ENCODE measurements at regions not wholly inside any gene's neighbourhood (a gene's known extent, or its start where the extent isn't known, plus 50 kb on each side); places are given as distances from the start of the nearest gene placed in this dataset.

- Histone ChIP-seq H3K23ac (ENCODE audit: low read depth, low read length, poor library complexity) (no peak overlapping the region), H3K9ac (ENCODE audit: low read depth, low read length, poor library complexity) (no peak overlapping the region), H3K27ac (replicated peaks; ENCODE audit: low read length) (no peak overlapping the region), H3K36me3 (replicated peaks in 1 of 2; ENCODE audit: control insufficient read depth in 2 of 2, insufficient read depth in 2 of 2, low read length in 2 of 2) (peaks cover 4 to 27% of the 10 kb centered on the region in 2 donors), H2BK15ac (ENCODE audit: low read length) (no peak overlapping the region), H4K8ac (ENCODE audit: low read depth, low read length) (no peak overlapping the region), H2BK12ac (ENCODE audit: low read length) (no peak overlapping the region), H2AFZ (ENCODE audit: low read length) (no peak overlapping the region), H2BK5ac (ENCODE audit: low read length) (no peak overlapping the region), H3K14ac (ENCODE audit: low read length) (no peak overlapping the region), H4K91ac (ENCODE audit: low read depth, low read length, poor library complexity) (no peak overlapping the region), H3K4me3 (ENCODE audit: low read length in 2 of 2) (no peak overlapping the region), H2AK5ac (ENCODE audit: low read depth, low read length) (no peak overlapping the region), H3K27me3 (ENCODE audit: control insufficient read depth in 3 of 3, insufficient read depth in 3 of 3, low read depth in 1 of 3, low read length in 3 of 3) (no peaks in the 10 kb centered on the region), H3K4me1 (ENCODE audit: control insufficient read depth in 2 of 2, insufficient read depth in 1 of 2, low read depth in 1 of 2, low read length in 2 of 2) (no peaks in the 10 kb centered on the region), H3K4me2 (ENCODE audit: insufficient read depth, low read length, poor library complexity, severe bottlenecking) (no peak overlapping the region), H3K79me1 (ENCODE audit: low read depth, low read length) (no peaks in the 10 kb centered on the region), H3K9me3 (replicated peaks in 1 of 2; ENCODE audit: control insufficient read depth in 2 of 2, insufficient read depth in 1 of 2, low read depth in 1 of 2, low read length in 2 of 2) (no peaks in the 10 kb centered on the region), H3K4ac (ENCODE audit: low read length) (no peak overlapping the region), H2BK120ac (ENCODE audit: low read depth, low read length) (no peak overlapping the region), H3K18ac (ENCODE audit: low read length) (no peak overlapping the region)
- WGBS, 2 donors (ENCODE audit: extremely low coverage in 2 of 2, insufficient read length in 2 of 2, insufficient replicate concordance in 1 of 2), result no CpG with 5 or more reads among the region's 8 CpGs
- no peak for DNase-seq (ENCODE audit: low spot score)
These were observed 110.0 kb upstream of the DMRT1 start for GRCh38 chr9:731474-731873.

GRCh38 chr9:734831-735511 lies 106.5 kb upstream of the DMRT1 start:
- Histone ChIP-seq H3K23ac (ENCODE audit: low read depth, low read length, poor library complexity) (no peak overlapping the region), H3K79me1 (ENCODE audit: low read depth, low read length) (no peaks in the 10 kb centered on the region), H4K8ac (ENCODE audit: low read depth, low read length) (no peak overlapping the region), H3K4me1 (ENCODE audit: control insufficient read depth in 2 of 2, insufficient read depth in 1 of 2, low read depth in 1 of 2, low read length in 2 of 2) (no peaks in the 10 kb centered on the region), H2BK5ac (ENCODE audit: low read length) (no peak overlapping the region), H3K14ac (ENCODE audit: low read length) (no peak overlapping the region), H3K9ac (ENCODE audit: low read depth, low read length, poor library complexity) (no peak overlapping the region), H3K27me3 (ENCODE audit: control insufficient read depth in 3 of 3, insufficient read depth in 3 of 3, low read depth in 1 of 3, low read length in 3 of 3) (no peaks in the 10 kb centered on the region), H3K4me3 (ENCODE audit: low read length in 2 of 2) (peak overlapping the region in 1 of 2 donors; percentile 58), H3K36me3 (replicated peaks in 1 of 2; ENCODE audit: control insufficient read depth in 2 of 2, insufficient read depth in 2 of 2, low read length in 2 of 2) (peaks cover 7 to 56% of the 10 kb centered on the region in 2 donors), H4K91ac (ENCODE audit: low read depth, low read length, poor library complexity) (no peak overlapping the region), H3K4me2 (ENCODE audit: insufficient read depth, low read length, poor library complexity, severe bottlenecking) (no peak overlapping the region), H3K27ac (replicated peaks; ENCODE audit: low read length) (no peak overlapping the region), H3K18ac (ENCODE audit: low read length) (no peak overlapping the region), H2BK15ac (ENCODE audit: low read length) (no peak overlapping the region), H2AFZ (ENCODE audit: low read length) (no peak overlapping the region), H3K4ac (ENCODE audit: low read length) (no peak overlapping the region), H2AK5ac (ENCODE audit: low read depth, low read length) (no peak overlapping the region), H2BK12ac (ENCODE audit: low read length) (no peak overlapping the region), H2BK120ac (ENCODE audit: low read depth, low read length) (no peak overlapping the region), H3K9me3 (replicated peaks in 1 of 2; ENCODE audit: control insufficient read depth in 2 of 2, insufficient read depth in 1 of 2, low read depth in 1 of 2, low read length in 2 of 2) (no peaks in the 10 kb centered on the region)
- no CpG with 5 or more reads among the region's 9 CpGs for WGBS, 2 donors (ENCODE audit: extremely low coverage in 2 of 2, insufficient read length in 2 of 2, insufficient replicate concordance in 1 of 2)
- no peak for DNase-seq (ENCODE audit: low spot score)

DNA sequence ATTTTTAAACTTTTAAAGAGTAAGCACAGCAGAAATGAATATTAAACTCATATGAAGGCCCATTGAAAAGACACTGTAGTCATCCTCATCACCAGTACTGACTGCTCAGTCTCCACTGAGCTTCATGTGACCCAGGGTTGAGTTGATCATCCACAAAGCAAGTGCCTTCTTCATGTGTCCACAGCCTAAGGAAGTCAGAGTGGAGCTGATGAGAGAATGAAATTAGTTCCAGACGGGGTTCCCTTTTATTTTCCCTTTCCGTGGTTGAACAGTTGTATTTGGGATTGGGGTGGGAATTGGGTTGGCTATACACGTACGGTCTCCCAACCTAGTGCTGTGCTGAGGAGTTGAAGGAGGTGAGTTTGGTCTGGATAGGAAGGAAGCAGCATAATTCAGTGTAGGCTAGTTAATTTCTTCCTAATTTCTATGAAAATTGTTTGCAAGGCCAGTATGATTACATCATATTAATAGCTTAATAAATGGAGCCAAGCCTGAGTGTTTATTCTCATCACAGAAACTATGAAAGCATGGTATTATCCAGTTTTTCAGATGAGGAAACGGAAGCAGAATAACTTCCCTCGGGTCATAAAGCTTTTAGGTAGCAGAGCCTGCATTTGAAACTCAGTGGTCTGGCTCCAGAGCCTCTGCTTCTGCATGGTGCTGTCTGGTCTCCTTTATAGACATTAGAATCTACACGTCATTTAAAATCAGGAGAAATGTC lies 103.9 kb upstream of the DMRT1 start:
- Histone ChIP-seq H3K36me3 (replicated peaks in 1 of 2; ENCODE audit: control insufficient read depth in 2 of 2, insufficient read depth in 2 of 2, low read length in 2 of 2) (peaks cover 14 to 67% of the 10 kb centered on the region in 2 donors), H2AFZ (ENCODE audit: low read length) (no peak overlapping the region), H3K4me3 (ENCODE audit: low read length in 2 of 2) (no peak overlapping the region), H2BK12ac (ENCODE audit: low read length) (no peak overlapping the region), H3K27ac (replicated peaks; ENCODE audit: low read length) (no peak overlapping the region), H3K4me2 (ENCODE audit: insufficient read depth, low read length, poor library complexity, severe bottlenecking) (no peak overlapping the region), H3K4me1 (ENCODE audit: control insufficient read depth in 2 of 2, insufficient read depth in 1 of 2, low read depth in 1 of 2, low read length in 2 of 2) (no peaks in the 10 kb centered on the region), H3K14ac (ENCODE audit: low read length) (no peak overlapping the region), H4K8ac (ENCODE audit: low read depth, low read length) (no peak overlapping the region), H3K27me3 (ENCODE audit: control insufficient read depth in 3 of 3, insufficient read depth in 3 of 3, low read depth in 1 of 3, low read length in 3 of 3) (no peaks in the 10 kb centered on the region), H3K23ac (ENCODE audit: low read depth, low read length, poor library complexity) (no peak overlapping the region), H2BK120ac (ENCODE audit: low read depth, low read length) (no peak overlapping the region), H2BK5ac (ENCODE audit: low read length) (no peak overlapping the region), H3K9me3 (replicated peaks in 1 of 2; ENCODE audit: control insufficient read depth in 2 of 2, insufficient read depth in 1 of 2, low read depth in 1 of 2, low read length in 2 of 2) (no peaks in the 10 kb centered on the region), H3K18ac (ENCODE audit: low read length) (no peak overlapping the region), H4K91ac (ENCODE audit: low read depth, low read length, poor library complexity) (no peak overlapping the region), H3K9ac (ENCODE audit: low read depth, low read length, poor library complexity) (no peak overlapping the region), H3K79me1 (ENCODE audit: low read depth, low read length) (no peaks in the 10 kb centered on the region), H2AK5ac (ENCODE audit: low read depth, low read length) (no peak overlapping the region), H2BK15ac (ENCODE audit: low read length) (no peak overlapping the region), H3K4ac (ENCODE audit: low read length) (no peak overlapping the region)
- DNase-seq (ENCODE audit: low spot score), result no peak
- WGBS, 2 donors (ENCODE audit: extremely low coverage in 2 of 2, insufficient read length in 2 of 2, insufficient replicate concordance in 1 of 2), result no CpG with 5 or more reads among the region's 7 CpGs

- Histone ChIP-seq H3K18ac (ENCODE audit: low read length) (no peak overlapping the region), H3K4ac (ENCODE audit: low read length) (no peak overlapping the region), H3K14ac (ENCODE audit: low read length) (no peak overlapping the region), H2AK5ac (ENCODE audit: low read depth, low read length) (no peak overlapping the region), H2AFZ (ENCODE audit: low read length) (no peak overlapping the region), H3K4me1 (ENCODE audit: control insufficient read depth in 2 of 2, insufficient read depth in 1 of 2, low read depth in 1 of 2, low read length in 2 of 2) (no peaks in the 10 kb centered on the region), H2BK120ac (ENCODE audit: low read depth, low read length) (no peak overlapping the region), H3K4me2 (ENCODE audit: insufficient read depth, low read length, poor library complexity, severe bottlenecking) (no peak overlapping the region), H3K79me1 (ENCODE audit: low read depth, low read length) (no peaks in the 10 kb centered on the region), H2BK5ac (ENCODE audit: low read length) (no peak overlapping the region), H2BK12ac (ENCODE audit: low read length) (no peak overlapping the region), H3K4me3 (ENCODE audit: low read length in 2 of 2) (no peak overlapping the region), H4K8ac (ENCODE audit: low read depth, low read length) (no peak overlapping the region), H3K27ac (replicated peaks; ENCODE audit: low read length) (no peak overlapping the region), H3K36me3 (replicated peaks in 1 of 2; ENCODE audit: control insufficient read depth in 2 of 2, insufficient read depth in 2 of 2, low read length in 2 of 2) (peaks cover 14 to 75% of the 10 kb centered on the region in 2 donors), H3K23ac (ENCODE audit: low read depth, low read length, poor library complexity) (no peak overlapping the region), H3K9ac (ENCODE audit: low read depth, low read length, poor library complexity) (no peak overlapping the region), H2BK15ac (ENCODE audit: low read length) (no peak overlapping the region), H3K27me3 (ENCODE audit: control insufficient read depth in 3 of 3, insufficient read depth in 3 of 3, low read depth in 1 of 3, low read length in 3 of 3) (no peaks in the 10 kb centered on the region), H4K91ac (ENCODE audit: low read depth, low read length, poor library complexity) (no peak overlapping the region), H3K9me3 (replicated peaks in 1 of 2; ENCODE audit: control insufficient read depth in 2 of 2, insufficient read depth in 1 of 2, low read depth in 1 of 2, low read length in 2 of 2) (no peaks in the 10 kb centered on the region)
- no peak for DNase-seq (ENCODE audit: low spot score)
- no CpG with 5 or more reads among the region's 14 CpGs for WGBS, 2 donors (ENCODE audit: extremely low coverage in 2 of 2, insufficient read length in 2 of 2, insufficient replicate concordance in 1 of 2)
These were observed 103.1 kb upstream of the DMRT1 start for GRCh38 chr9:738209-738915.

All from neuronal stem cell (in vitro differentiated cells).